ENCODE measurements at regions not wholly inside any gene's neighbourhood (a gene's known extent, or its start where the extent isn't known, plus 50 kb on each side); places are given as distances from the start of the nearest gene placed in this dataset.
"Not testable (repeated sequence)": the region's sequence is repeated elsewhere in the genome, so short reads cannot be mapped to it uniquely, and the experiment has no call there.

DNA sequence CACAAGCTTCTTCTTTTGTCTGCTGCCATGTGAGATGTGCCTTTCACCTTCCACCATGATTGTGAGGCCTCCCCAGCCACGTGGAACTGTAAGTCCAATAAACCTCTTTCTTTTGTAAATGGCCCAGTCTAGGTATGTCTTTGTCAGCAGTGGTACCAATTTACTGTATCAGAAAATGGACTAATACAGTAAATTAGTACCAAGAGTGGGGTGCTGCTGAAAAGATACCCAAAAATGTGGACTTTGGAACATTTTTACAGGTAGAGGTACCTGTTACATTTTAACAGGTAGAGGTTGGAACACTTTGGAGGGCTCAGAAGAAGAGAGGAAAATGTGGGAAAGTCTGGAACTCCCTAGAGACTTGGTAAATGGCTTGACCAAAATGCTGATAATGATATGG is 96.8 kb upstream of the SYN3 start:
- not testable (repeated sequence) for TF ChIP-seq TAF1, POLR2A (IDR thresholded peaks at IDR 0.05; ENCODE audit: low read depth, low read length)
